Bronchial epithelial cell (primary cell): ENCODE measurements at regions not wholly inside any gene's neighbourhood (a gene's known extent, or its start where the extent isn't known, plus 50 kb on each side); places are given as distances from the start of the nearest gene placed in this dataset.
"Not testable (repeated sequence)": the region's sequence is repeated elsewhere in the genome, so short reads cannot be mapped to it uniquely, and the experiment has no call there.

Source experiments
- DNase-seq: peaks from one replicate; pipeline ENCODE4 v3.0.0-alpha.2; 2010; ENCODE audit warnings: low read depth
- FAIRE-seq: peaks from 2 replicates; lab custom pipeline; 2011; peaks lifted over from hg19 to GRCh38; lab: Jason Lieb, UNC
- H3K27me3 ChIP-seq: 2 replicates; pipeline ENCODE4 v1.5.1; 2011; ENCODE audit warnings: low read length; ENCODE audit not compliant: control insufficient read depth, insufficient read depth
- H3K36me3 ChIP-seq: 2 replicates; pipeline ENCODE4 v1.5.1; 2011; ENCODE audit warnings: low read length; ENCODE audit not compliant: control insufficient read depth, insufficient read depth
- H3K4me3 ChIP-seq: 2 replicates; pipeline ENCODE4 v1.5.1; 2011; ENCODE audit warnings: mild to moderate bottlenecking, low read depth, low read length, control low read depth
- CTCF ChIP-seq: IDR thresholded peaks from 2 replicates; pipeline ENCODE4 v1.5.1; 2011; ENCODE audit warnings: mild to moderate bottlenecking, moderate library complexity, low read length, control low read depth, inconsistent platforms; ENCODE audit not compliant: insufficient read depth, severe bottlenecking

GRCh38 chr13:84705982-84706710, 823.9 kb upstream of the SLITRK1 start:
- H3K4me3 ChIP-seq, result no peak overlapping the region
- no peaks in the 10 kb centered on the region for H3K36me3 ChIP-seq
- H3K27me3 ChIP-seq, result no peaks in the 10 kb centered on the region
- FAIRE-seq (no peak), DNase-seq (no peak)
- TF ChIP-seq CTCF, result no peak

GRCh38 chr13:84702174-84702573, 819.9 kb upstream of the SLITRK1 start:
- Histone ChIP-seq H3K27me3 (no peaks in the 10 kb centered on the region), H3K36me3 (no peaks in the 10 kb centered on the region), H3K4me3 (no peak overlapping the region)
- TF ChIP-seq CTCF, result no peak
- FAIRE-seq (no peak), DNase-seq (no peak)

GRCh38 chr13:84697591-84697990, 815.3 kb upstream of the SLITRK1 start:
- H3K36me3 ChIP-seq, H3K27me3 ChIP-seq, FAIRE-seq, DNase-seq, H3K4me3 ChIP-seq: not testable (repeated sequence)

GRCh38 chr13:84686973-84687372, 804.7 kb upstream of the SLITRK1 start:
- DNase-seq (no peak), FAIRE-seq (no peak)
- no peak for TF ChIP-seq CTCF
- Histone ChIP-seq H3K4me3 (no peak overlapping the region), H3K36me3 (no peaks in the 10 kb centered on the region), H3K27me3 (no peaks in the 10 kb centered on the region)

GRCh38 chr13:84686458-84686857, 804.2 kb upstream of the SLITRK1 start:
- FAIRE-seq (no peak), DNase-seq (no peak)
- TF ChIP-seq CTCF, result no peak
- no peak overlapping the region for H3K4me3 ChIP-seq
- no peaks in the 10 kb centered on the region for H3K36me3 ChIP-seq
- H3K27me3 ChIP-seq, result no peaks in the 10 kb centered on the region

GRCh38 chr13:84684804-84685203, 802.5 kb upstream of the SLITRK1 start:
- Histone ChIP-seq H3K36me3 (no peaks in the 10 kb centered on the region), H3K4me3 (no peak overlapping the region), H3K27me3 (no peaks in the 10 kb centered on the region)
- DNase-seq, result peak; percentile 31
- no peak for FAIRE-seq
- no peak for TF ChIP-seq CTCF
